Erythroblast (primary cell): ENCODE measurements at regions not wholly inside any gene's neighbourhood (a gene's known extent, or its start where the extent isn't known, plus 50 kb on each side); places are given as distances from the start of the nearest gene placed in this dataset.

ENCODE experiments used
- GATA1 ChIP-seq: IDR thresholded peaks from 2 replicates; pipeline ENCODE4 v1.6.1; 2011; ENCODE audit warnings: low read depth, mild to moderate bottlenecking, control low read depth, low read length, moderate library complexity
- POLR2A ChIP-seq: IDR thresholded peaks from 2 replicates; pipeline ENCODE4 v1.6.1; 2011; ENCODE audit warnings: mild to moderate bottlenecking, low read length

DNA sequence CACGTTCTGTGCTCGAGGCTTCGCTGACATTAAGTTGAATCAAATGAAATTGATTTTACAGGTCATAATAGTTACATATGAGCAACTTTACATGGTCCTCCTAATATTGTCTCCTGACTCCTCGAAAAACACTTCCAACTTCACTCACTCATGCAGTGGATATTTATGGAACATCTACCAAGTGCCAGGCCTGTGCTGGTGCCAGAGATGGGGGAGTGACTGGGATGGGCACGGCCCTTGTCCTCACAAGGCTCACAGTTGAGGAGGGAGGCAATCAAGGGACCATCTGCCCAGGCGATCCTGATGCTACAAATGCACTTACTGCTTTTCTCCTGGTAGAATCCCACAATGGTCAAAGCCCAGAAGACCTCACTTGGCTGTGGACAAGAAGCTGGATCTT, 426.4 kb downstream of the PREX1 start:
- no peak for TF ChIP-seq POLR2A
- no peak for TF ChIP-seq GATA1
